HL-60/S4 treated with phorbol 12-myristate 13-acetate at 8.2 ng/mL for 4 days and 3 days (cell line): ENCODE measurements at regions not wholly inside any gene's neighbourhood (a gene's known extent, or its start where the extent isn't known, plus 50 kb on each side); places are given as distances from the start of the nearest gene placed in this dataset.

Experiments
- in situ Hi-C: fragments of 300-500 bp; cut with MboI; formaldehyde crosslinking; loops from 2 replicates; pipeline ENCODE4 v1.15.0; 2022; ENCODE audit warnings: low sequenced_read_pairs

GRCh38 chr1:9459816-9460407 lies 79.4 kb upstream of the SLC25A33 start:
- in situ Hi-C loops = loop anchor here (25.0 kb wide), 1 partner anchor 198 kb away; no protein-coding TSS in a partner anchor

- in situ Hi-C loops = loop anchor here (25.0 kb wide), 1 partner anchor 203 kb away; no protein-coding TSS in a partner anchor
Observed at GRCh38 chr1:9465640-9466039, 73.6 kb upstream of the SLC25A33 start.

GRCh38 chr1:9466780-9467758 lies 72.2 kb upstream of the SLC25A33 start:
- in situ Hi-C loops = loop anchor here (25.0 kb wide), 1 partner anchor 205 kb away; no protein-coding TSS in a partner anchor

- in situ Hi-C loops = loop anchor here (25.0 kb wide), 1 partner anchor 208 kb away; no protein-coding TSS in a partner anchor
Observed at GRCh38 chr1:9469882-9470281, 69.4 kb upstream of the SLC25A33 start.

GRCh38 chr1:9471679-9472078 lies 67.6 kb upstream of the SLC25A33 start:
- in situ Hi-C loops = loop anchor here (25.0 kb wide), 1 partner anchor 209 kb away; no protein-coding TSS in a partner anchor

GRCh38 chr1:9472386-9473031 lies 66.8 kb upstream of the SLC25A33 start:
- in situ Hi-C loops = loop anchor here (25.0 kb wide), 1 partner anchor 210 kb away; no protein-coding TSS in a partner anchor

- in situ Hi-C loops = loop anchor here (25.0 kb wide), 1 partner anchor 211 kb away; no protein-coding TSS in a partner anchor
Observed at GRCh38 chr1:9473032-9473807, 66.0 kb upstream of the SLC25A33 start.

GRCh38 chr1:9475061-9475627 lies 64.1 kb upstream of the SLC25A33 start:
- in situ Hi-C loops = loop anchor here (25.0 kb wide), 1 partner anchor 363 kb away; no protein-coding TSS in a partner anchor

GRCh38 chr1:9476790-9477463 lies 62.3 kb upstream of the SLC25A33 start:
- in situ Hi-C loops = loop anchor here (25.0 kb wide), 1 partner anchor 365 kb away; no protein-coding TSS in a partner anchor

- in situ Hi-C loops = loop anchor here (25.0 kb wide), 1 partner anchor 365 kb away; no protein-coding TSS in a partner anchor
Observed at GRCh38 chr1:9477535-9477934, 61.7 kb upstream of the SLC25A33 start.

GRCh38 chr1:9478021-9478420 lies 61.2 kb upstream of the SLC25A33 start:
- in situ Hi-C loops = loop anchor here (25.0 kb wide), 1 partner anchor 366 kb away; no protein-coding TSS in a partner anchor

GRCh38 chr1:9481048-9481447 lies 58.2 kb upstream of the SLC25A33 start:
- in situ Hi-C loops = loop anchor here (25.0 kb wide), 1 partner anchor 369 kb away; no protein-coding TSS in a partner anchor

- in situ Hi-C loops = loop anchor here (25.0 kb wide), 1 partner anchor 370 kb away; no protein-coding TSS in a partner anchor
Observed at GRCh38 chr1:9482403-9482802, 56.9 kb upstream of the SLC25A33 start.

GRCh38 chr1:9482816-9483572 lies 56.3 kb upstream of the SLC25A33 start:
- in situ Hi-C loops = loop anchor here (25.0 kb wide), 1 partner anchor 371 kb away; no protein-coding TSS in a partner anchor

GRCh38 chr1:9486466-9487140 lies 52.7 kb upstream of the SLC25A33 start:
- in situ Hi-C loops = loop anchor here (25.0 kb wide), 1 partner anchor 374 kb away; no protein-coding TSS in a partner anchor
